Adrenal gland (tissue), 5 donors: ENCODE measurements at regions not wholly inside any gene's neighbourhood (a gene's known extent, or its start where the extent isn't known, plus 50 kb on each side); places are given as distances from the start of the nearest gene placed in this dataset.

Experiments
- POLR2A ChIP-seq, 2 donors: fragments of 450-650 bp; IDR thresholded peaks; one replicate each; pipeline ENCODE4 v1.6.1; 2017; ENCODE audit warnings: antibody characterized with exemption in 2 of 2, mild to moderate bottlenecking in 2 of 2, moderate library complexity in 1 of 2
- TF ChIP-seq, protein P1 (sequence below), 6 experiments: fragments of 450-650 bp in 4 of 6; fragments of 200-600 bp in 2 of 6; sonication (generic) in 1 of 6; IDR thresholded peaks; 1 replicate in 5 of 6; 2 replicates in 1 of 6; pipeline versions ENCODE4 v1.5.1 to v1.8.0; 2016 to 2021; ENCODE audit warnings: antibody characterized with exemption in 6 of 6, mild to moderate bottlenecking in 2 of 6, moderate library complexity in 1 of 6
- donor health status: DM: no; HTN: no; CAD: no.

GRCh38 chr6:147654103-147654845 lies 145.8 kb downstream of the SAMD5 start:
- TF ChIP-seq, protein P1, sequence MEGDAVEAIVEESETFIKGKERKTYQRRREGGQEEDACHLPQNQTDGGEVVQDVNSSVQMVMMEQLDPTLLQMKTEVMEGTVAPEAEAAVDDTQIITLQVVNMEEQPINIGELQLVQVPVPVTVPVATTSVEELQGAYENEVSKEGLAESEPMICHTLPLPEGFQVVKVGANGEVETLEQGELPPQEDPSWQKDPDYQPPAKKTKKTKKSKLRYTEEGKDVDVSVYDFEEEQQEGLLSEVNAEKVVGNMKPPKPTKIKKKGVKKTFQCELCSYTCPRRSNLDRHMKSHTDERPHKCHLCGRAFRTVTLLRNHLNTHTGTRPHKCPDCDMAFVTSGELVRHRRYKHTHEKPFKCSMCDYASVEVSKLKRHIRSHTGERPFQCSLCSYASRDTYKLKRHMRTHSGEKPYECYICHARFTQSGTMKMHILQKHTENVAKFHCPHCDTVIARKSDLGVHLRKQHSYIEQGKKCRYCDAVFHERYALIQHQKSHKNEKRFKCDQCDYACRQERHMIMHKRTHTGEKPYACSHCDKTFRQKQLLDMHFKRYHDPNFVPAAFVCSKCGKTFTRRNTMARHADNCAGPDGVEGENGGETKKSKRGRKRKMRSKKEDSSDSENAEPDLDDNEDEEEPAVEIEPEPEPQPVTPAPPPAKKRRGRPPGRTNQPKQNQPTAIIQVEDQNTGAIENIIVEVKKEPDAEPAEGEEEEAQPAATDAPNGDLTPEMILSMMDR (IDR thresholded peaks at IDR 0.05) = no peak
- no peak for TF ChIP-seq POLR2A (IDR thresholded peaks at IDR 0.05)
